AG08395 (cell line): ENCODE measurements at regions not wholly inside any gene's neighbourhood (a gene's known extent, or its start where the extent isn't known, plus 50 kb on each side); places are given as distances from the start of the nearest gene placed in this dataset.

ENCODE experiments used
- DNase-seq: peaks from one replicate; pipeline ENCODE4 v3.0.0; 2012; ENCODE audit warnings: mixed read lengths, low spot score

DNA sequence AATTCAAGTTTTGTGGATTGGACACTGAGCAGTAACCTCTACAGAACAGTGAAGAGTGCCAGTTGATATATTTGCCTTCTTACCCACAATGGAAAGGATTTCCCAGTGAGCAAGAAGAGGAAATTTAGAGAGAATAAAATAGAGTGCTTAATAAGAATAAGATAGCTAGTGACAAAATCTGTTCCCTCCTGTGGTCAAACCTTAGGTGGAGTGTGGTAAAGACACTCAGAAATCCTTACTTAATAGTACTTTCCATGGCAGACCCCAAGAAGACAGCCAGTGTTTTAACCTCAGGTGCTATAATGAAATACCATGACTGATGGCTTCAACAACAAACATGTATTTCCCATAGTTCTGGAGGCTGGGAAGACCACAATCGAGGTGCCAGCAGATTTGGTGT is 108.4 kb upstream of the TNFAIP3 start:
- DNase-seq, result no peak

DNA sequence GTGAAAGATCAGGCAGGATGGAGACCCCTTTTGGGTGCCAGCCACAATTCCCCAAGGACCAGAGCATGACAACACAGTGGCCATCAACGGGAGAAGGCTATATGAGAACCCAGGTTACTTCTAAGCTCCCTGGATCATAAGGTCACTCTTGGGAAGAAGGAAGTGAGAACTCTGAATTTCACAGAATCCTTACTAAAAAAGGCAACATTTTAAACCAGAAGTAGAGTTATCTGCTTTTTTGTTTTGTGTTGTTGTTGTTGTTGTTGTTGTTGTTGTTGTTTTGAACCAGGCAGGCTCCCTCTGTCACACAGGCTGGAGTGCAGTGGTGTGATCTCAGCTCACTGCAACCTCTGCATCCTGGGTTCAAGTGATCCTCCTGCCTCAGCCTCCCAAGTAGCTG is 107.4 kb upstream of the TNFAIP3 start:
- DNase-seq, result no peak

DNA sequence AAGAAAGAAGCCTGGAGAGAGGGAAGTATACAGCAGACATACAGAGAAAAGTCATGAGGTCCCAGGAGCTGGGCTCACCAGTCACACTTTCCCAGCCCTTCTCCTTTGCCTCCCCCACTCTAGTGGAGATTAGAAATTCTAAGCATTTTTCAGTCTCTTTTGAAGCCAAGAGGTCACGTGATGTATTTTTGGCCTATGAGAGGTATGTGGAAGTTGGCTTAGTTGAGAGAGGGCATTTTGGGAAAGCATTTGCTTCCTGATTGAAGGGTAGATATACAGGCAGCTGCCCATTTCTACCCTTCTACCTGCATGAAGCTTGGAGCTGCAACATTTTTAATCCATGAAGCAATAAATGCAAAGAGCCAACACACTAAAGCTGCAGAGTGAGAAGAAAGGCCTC is 106.0 kb upstream of the TNFAIP3 start:
- no peak for DNase-seq

DNA sequence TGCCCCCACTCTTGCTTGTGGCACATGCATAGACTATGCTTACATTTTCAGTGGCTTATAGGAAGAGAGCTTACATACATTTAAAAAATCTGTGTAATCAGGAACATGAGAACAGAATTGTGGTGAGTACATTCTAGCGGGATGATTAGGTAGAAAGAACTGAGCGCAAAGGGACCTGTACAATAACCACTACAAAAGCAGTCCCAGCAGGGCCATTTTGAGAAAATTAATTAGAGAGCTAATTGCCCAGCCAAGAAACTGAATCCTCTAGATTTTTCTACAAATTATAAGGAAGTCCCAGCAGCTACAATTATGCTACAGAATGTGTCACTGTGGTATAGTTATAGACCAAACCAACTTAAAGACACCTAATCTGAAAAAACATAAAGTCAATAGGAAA is 105.6 kb upstream of the TNFAIP3 start:
- DNase-seq, result no peak

DNA sequence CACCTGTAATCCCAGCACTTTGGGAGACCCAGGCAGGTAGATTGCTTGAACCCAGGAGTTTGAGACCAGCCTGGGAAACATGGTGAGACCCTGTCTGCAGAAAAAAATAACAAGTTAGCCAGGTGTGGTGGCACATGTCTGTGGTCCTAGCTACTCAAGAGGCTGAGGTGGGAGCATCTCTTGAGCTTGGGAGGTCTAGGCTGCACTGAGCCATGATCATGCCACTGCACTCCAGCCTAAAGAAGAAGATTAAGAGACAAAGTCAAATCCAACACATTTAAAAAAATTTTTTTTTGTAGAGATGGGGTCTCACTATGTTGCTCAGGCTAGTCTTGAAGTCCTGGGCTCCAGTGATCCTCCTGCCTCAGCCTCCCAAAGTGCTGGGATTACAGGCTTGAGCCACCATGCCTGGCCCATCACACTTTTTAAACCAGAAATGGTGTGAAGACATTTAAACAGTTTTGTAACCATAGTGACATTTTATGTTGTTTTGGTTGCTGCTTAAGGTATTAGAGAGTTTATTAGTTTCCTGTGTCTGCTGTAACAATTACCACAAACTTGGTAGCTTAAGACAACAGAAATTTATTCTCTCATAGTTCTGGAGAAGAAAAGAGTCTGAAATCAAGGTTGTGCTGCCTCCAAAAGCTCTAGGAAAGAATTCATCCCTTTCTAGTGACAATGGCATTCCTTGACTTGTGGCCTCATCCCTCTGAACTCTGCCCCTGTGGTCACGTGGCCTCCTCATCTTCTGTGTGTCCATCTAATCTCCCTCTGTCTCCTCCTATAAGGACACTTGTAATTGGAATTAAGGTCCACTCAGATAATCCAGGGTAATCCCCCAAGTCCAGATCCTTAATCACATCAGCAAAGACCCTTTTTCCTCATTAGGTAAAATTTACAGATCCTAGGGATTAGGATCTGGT is 104.6 kb upstream of the TNFAIP3 start:
- DNase-seq, result no peak

DNA sequence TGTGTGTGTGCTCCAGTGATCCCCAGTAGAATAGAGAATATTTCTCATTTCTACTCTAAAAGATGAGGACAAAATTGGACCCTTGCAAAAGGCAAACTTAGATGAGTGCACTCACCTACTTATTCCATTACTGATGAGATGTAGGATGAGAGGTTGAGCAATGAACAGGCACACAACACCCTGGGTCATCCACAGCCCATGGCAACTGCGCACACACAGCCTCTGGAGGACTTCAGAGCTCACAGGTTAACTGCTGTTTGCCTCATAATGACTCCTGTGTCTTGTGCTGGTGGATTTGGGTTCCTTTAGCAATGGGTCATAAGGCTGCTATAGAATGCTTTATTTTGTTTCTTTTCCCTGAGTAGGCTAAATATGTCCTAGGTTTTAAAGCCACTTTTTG is 103.6 kb upstream of the TNFAIP3 start:
- DNase-seq, result no peak

DNA sequence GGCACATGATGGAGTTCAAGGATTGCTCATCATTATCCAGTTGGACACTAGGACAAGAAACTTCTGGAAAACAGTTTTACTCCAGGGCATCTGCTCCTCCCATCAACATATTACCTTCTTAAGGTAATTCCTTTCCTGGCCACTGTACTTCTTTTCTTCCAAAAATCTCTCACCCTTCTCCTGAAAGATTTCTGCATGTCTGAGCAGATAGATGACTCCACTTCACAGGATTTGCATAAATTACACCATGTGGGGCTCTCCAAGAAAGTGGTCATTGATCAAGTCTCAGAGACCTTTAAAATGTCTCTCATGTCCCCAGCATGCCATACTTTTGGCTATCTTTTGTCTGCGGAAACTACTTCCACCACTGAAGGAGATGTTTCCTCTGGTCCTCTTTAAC is 103.2 kb upstream of the TNFAIP3 start:
- no peak for DNase-seq

DNA sequence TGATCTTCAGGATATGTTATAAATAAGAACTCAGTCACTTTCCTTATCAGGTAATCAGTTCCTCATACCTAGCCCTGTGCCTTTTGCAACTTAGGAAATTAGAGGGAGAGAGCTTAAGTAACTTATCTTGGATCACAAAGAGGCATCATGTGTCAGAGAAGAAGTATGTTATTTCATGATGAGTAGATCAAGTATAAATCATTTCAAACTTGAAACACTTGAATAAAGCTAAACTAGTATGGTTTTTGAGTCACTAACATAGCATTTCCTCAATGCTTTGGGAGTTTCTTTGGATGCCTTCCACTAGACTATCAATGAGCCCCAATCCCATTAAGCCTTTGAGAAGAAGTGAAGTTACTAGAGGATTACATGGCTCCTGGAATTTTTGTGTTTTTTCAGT is 102.6 kb upstream of the TNFAIP3 start:
- DNase-seq, result peak; percentile 43

DNA sequence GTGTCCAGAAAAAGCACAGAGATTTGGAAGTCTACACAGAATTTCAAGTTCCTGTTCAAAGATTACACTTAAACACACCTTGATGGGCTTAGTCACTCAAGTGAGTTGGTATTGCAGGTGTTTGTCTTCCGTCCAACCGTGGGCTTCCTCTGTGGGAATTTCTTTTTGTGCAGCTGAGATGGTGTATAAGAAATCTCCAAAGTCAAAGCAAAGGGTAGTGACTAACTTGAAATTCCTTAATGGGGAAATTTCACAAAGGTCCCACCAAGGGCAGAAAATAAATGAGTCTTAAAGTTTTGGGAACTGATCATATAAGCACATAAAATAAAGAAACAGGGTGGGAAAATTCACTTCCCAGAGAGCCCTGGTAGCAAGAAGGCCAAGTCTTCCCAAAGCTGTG is 102.0 kb upstream of the TNFAIP3 start:
- no peak for DNase-seq

DNA sequence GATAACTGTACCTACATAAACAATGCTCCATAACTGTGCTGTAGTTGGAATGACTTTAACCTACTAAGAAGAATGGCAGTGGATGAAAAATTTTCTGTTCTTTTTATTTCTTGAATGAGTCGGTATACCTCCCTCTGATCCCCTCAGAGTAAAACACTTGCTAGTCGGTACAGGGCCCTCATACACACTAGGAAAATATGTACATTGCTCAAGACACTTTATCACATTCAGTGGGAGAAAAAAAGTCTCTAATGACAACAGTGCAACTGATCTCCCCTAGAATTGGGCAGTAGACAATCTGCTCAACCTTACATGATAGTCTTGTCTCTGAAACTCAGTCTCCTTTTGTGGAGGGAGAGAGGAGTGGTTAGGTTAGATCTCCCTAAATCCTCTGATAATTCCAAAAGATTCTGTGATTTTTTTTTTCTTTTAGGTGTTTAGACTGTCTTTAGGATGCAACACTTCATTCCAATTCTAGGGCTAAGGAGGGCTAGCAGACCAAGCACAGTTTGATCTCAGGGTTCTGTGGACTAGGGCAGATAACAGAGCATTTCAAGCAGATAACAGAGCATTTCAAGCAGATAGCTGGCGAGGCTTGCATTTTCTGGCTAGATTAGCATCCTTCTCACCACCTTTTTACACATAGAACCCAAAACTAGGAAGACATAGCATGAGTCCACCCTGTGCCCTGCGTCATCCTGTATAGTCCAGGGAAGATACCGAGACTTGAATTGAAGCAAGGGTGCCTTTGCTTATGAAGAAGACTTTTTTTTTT is 100.3 kb upstream of the TNFAIP3 start:
- DNase-seq, result no peak

DNA sequence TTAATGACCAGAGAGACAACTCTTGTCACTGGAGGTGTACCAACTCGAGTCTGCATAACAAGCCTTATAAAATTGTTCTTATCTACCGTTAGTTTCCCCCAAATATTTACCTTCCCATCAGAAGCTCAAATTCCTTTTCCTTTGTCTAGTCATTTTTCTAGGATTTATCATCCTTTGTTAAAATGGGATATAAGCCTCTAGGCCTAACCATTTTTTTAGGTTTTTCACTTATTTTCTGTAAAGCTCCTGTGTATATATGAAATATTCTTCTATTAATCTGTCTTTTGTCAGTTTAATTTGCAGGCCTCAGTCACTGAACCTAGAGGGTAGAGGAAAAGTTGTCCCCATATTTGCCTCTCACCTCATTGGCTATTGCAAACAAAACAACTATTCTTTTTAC is 99.6 kb upstream of the TNFAIP3 start:
- DNase-seq, result no peak

DNA sequence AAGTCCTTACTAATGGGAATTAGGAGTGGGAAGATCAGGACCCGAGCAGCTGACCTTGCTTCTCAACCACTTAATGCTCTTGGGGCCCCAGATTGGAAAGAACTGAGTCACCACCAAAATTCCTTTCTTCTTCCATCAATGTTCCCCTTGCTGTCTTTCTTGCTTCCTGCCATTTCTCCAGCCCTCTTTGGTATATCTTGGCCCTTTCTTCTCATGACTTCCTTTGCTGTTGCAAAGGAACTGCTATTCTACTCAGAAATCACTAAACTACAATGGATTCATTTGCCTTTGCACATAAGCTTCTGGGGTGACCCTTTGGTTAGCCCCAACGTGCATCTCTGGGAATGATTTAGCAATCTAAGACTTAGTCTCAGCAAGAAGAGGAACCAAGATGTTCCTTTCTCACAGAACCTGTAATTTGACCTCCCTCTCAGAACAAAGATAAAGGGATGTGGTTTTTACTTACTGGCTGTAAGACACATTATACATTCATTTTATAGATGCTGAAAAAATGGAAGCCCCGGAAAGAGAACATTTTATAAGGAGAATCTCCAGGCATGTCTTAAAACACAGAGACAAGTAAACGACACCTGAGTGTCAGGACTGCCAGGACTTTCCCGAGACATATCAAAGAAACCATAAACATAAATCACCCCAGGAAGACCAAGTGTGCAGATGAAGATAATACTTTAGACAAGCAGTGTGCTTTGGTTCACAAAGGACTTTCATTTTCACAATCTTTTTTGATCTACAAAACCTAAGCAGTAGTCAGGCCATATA is 99.0 kb upstream of the TNFAIP3 start:
- DNase-seq, result peak; percentile 13

DNA sequence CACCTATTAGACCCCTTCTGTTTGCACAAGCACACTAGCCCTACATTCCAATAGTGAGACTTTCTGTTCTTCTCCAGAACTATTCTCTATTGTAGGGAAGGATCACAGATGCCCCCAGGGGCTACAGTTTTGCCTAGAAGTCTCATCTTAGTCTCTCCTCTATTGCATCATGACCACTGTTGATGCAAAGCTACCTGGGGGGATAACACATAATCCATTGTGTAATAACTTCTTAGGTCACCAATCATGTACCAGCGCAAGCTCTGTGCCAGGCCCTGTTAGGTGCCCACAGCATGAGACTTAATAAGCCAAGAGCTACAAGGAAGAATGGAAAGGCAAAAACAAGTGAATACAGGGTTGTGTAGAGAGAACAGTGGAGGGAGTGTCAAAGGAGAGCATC is 98.1 kb upstream of the TNFAIP3 start:
- no peak for DNase-seq

DNA sequence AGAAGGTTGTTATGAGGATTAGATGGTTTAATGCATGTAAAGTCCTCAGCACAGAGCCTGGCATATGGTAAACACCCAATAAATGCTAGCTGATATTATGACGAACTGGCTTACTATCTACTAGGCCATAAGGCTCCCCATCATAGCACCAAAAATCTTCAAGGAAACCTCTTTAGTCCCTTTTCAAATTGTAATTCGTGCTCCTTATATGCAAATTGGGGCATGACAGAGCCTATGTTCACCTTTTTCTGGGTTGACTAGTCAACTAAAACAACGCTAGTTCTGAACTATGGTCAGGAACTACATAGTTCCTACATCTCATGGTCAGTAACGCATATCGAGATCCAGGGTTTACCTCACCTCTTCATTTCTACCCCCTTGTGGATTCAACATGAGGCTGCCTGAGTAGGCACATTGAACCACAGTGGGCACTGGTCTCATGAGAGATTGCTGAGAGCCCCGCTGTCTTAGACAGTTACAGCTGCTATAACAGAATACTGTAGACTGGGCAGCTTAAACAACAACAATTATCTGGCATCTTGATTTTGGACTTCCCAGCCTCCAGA is 97.2 kb upstream of the TNFAIP3 start:
- no peak for DNase-seq

DNA sequence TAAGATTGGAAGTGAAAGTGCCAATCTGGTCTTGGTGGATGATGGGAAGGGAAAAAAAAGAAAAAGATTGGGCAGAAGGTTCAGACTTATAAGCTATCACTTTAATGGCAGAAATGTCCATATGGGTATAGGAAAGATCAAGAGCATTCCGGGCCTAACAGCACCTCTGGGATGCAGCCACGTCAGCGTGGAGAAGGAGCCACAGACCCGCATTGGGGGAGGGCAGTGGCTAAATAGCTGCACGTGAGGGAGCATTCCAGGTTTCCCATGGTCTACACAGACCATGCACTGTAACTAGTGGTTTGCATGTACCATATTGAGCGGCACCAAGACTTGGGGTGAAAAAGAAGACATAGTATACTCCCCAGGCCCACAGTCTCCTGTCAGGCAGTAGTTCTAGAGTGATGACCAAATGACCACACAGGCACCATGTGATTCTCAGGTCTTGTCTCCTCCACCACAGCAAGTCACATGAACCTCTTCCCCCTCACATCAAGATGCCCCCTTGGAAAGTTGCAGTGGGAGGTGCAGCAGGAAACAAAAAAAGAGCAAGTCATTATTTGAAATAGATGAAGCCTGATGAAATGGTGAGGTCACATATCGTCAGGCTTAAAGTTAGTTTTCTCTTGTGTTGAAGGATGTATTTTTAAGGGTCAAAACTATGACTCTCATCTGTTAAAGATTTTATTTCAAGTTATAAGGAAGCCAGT is 94.4 kb upstream of the TNFAIP3 start:
- no peak for DNase-seq

DNA sequence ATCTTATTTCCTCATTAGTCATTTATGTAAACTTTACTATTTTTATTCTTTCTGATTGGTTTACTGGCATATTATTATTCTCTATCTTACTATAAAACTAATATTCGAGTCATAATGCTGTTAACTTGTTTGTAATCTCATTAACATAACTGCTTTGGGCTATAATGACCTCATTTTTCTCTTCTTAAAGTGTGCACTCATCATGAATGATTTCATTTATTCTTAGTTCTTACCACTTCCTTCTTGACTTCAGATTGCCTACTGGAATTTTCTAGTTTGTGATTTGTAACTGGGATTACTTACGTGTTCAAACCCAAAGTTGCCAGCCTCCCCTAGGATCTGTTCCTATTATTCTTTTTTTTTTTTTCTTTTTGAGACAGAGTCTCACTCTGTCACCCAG is 91.8 kb upstream of the TNFAIP3 start:
- DNase-seq, result no peak

DNA sequence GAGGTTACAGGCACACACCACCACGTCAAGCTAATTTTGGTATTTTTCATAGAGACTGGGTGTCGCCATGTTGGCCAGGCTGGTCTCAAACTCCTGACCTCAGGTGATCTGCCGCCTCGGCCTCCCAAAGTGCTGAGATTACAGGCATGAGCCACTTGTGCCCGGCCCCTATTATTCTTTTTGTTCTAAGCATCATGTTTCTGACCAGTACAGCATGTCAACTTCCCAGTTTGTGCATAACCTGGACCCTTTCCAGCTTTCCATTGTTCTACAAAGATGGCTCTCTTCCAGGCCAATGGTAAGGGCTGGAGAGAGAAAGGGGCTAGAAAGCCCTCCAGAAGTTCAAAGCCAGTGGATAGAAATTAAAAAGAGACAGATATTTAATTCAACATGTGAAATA is 91.3 kb upstream of the TNFAIP3 start:
- no peak for DNase-seq

DNA sequence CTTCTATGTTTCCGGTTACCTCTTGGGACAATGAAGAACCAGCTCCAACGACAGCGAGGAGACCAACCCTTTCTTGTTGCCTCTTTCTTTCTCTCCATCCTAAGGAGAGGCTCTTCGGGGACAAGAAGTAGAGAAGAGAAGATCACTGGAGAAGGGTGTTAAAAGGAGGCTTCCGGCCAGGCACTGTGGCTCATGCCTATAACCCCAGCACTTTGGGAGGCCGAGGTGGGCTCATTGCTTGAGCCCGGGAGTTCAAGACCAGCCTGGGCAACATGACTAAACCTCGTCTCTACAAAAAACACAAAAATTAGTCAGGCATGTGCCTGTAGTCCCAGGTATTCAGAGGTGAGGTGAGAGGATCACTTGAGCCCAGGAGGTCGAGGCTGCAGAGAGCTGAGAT is 90.8 kb upstream of the TNFAIP3 start:
- no peak for DNase-seq

DNA sequence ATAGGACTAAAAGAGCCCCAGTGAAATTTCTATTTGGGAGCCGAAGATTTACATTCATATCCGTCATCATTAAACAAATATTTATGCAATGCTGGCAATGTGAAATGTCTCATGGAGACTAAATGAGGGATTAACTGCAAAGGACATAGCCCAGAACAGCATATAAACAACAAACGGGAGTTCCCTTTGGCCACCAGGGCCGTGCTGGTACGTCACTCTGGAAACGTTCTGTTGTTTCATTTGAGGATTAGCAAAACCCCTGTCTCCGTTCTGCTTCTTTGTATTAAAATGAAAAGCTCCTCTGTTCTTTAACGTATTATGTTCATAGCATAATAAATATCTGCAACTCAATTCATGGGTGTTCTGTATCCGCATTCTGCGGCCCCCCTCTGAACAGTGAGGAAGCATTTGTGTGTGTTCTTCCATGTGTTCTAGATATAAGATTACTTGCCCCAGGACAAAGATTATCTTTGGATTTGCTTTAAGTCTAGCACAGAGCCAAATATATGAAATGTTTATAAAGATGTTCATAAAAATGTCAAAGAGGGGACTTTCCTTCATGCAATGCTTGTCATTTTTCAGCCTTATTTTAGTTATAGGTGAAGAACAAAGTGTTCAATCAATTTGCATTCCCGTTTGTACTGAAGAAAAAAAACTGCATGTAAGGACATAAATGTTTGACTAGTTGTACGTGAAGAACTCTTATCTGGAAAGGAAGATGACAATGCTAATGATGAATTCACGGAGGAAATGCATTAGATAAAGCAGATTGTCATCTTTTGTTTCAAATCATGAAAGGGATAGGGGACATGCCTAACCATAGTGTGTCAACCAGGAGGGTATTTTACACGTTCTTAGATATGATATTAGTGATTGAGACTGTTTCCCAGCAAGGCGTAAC is 90.0 kb upstream of the TNFAIP3 start:
- no peak for DNase-seq

DNA sequence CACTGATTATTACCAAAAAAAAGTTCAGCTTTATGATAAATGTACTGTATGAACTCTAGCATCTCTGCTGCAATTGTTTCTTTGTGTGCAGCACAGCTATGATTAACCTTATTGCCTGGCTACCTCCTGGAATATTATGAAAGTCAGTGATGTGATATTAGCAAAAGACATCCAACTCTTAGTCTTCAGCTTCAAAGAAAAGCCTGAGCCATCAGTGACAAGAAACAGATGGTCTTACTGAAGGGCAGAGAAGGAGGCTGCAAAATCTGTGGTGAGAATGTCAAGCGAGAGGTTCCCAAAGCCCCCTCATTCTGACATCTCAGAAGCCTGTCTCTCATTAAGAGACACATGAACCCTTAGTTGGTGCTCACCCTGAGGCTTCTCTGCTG is 89.4 kb upstream of the TNFAIP3 start:
- DNase-seq, result no peak

DNA sequence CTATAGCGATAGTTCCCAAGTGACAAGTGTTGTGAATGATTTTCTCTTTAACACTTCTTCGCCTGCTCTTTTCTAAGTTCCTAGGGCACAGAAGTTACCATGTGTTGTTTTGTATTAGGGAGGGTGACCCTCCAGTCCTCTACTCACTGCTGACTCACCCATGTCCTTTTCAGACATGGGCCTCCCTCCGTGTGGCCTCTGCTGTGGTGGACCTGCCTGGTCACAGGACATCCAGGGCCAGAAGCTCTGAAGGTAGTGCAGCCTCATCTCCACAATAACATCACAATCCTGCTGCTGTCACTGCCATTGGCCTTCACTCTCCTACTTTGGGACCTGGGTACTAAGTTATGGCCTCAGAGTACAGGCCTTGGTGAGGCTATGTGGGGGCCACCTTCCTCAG is 87.1 kb upstream of the TNFAIP3 start:
- no peak for DNase-seq
